HG02870 (cell line): ENCODE measurements at regions not wholly inside any gene's neighbourhood (a gene's known extent, or its start where the extent isn't known, plus 50 kb on each side); places are given as distances from the start of the nearest gene placed in this dataset.

Experiments used
- ATAC-seq: cut with Tn5 transposase; IDR thresholded peaks from one replicate; pipeline ENCODE4 v1.9.1; 2021; ENCODE audit warnings: mild to moderate bottlenecking, moderate library complexity; ENCODE audit not compliant: unreplicated experiment

- ATAC-seq, result no peak
Observed at GRCh38 chr12:42977451-42978230, 388.1 kb upstream of the PRICKLE1 start.

GRCh38 chr12:42976620-42977019 is 387.1 kb upstream of the PRICKLE1 start:
- no peak for ATAC-seq

GRCh38 chr12:42976122-42976521 is 386.6 kb upstream of the PRICKLE1 start:
- ATAC-seq, result no peak

- ATAC-seq, result no peak
Observed at GRCh38 chr12:42969355-42969754, 379.8 kb upstream of the PRICKLE1 start.

- no peak for ATAC-seq
Observed at GRCh38 chr12:42968426-42968825, 378.9 kb upstream of the PRICKLE1 start.

GRCh38 chr12:42967850-42968249 is 378.3 kb upstream of the PRICKLE1 start:
- ATAC-seq, result no peak

- ATAC-seq, result no peak
Observed at GRCh38 chr12:42963988-42964387, 374.4 kb upstream of the PRICKLE1 start.

GRCh38 chr12:42962384-42962783 is 372.8 kb upstream of the PRICKLE1 start:
- ATAC-seq, result no peak

- ATAC-seq, result no peak
Observed at GRCh38 chr12:42961395-42961794, 371.8 kb upstream of the PRICKLE1 start.

- ATAC-seq, result no peak
Observed at GRCh38 chr12:42960087-42960527, 370.6 kb upstream of the PRICKLE1 start.

- ATAC-seq, result no peak
Observed at GRCh38 chr12:42958291-42958674, 368.7 kb upstream of the PRICKLE1 start.

- no peak for ATAC-seq
Observed at GRCh38 chr12:42957561-42958290, 368.2 kb upstream of the PRICKLE1 start.

GRCh38 chr12:42957136-42957535 is 367.6 kb upstream of the PRICKLE1 start:
- ATAC-seq, result no peak

- no peak for ATAC-seq
Observed at GRCh38 chr12:42953021-42953420, 363.5 kb upstream of the PRICKLE1 start.

- no peak for ATAC-seq
Observed at GRCh38 chr12:42946871-42947381, 357.4 kb upstream of the PRICKLE1 start.

- ATAC-seq, result no peak
Observed at GRCh38 chr12:42945927-42946326, 356.4 kb upstream of the PRICKLE1 start.

- ATAC-seq, result no peak
Observed at GRCh38 chr12:42944516-42944915, 355.0 kb upstream of the PRICKLE1 start.

- ATAC-seq, result no peak
Observed at GRCh38 chr12:42936991-42937390, 347.4 kb upstream of the PRICKLE1 start.

- no peak for ATAC-seq
Observed at GRCh38 chr12:42936260-42936659, 346.7 kb upstream of the PRICKLE1 start.

GRCh38 chr12:42935756-42936155 is 346.2 kb upstream of the PRICKLE1 start:
- ATAC-seq, result no peak

- no peak for ATAC-seq
Observed at GRCh38 chr12:42935090-42935489, 345.5 kb upstream of the PRICKLE1 start.

- ATAC-seq, result no peak
Observed at GRCh38 chr12:42933461-42934081, 344.0 kb upstream of the PRICKLE1 start.
